Upper lobe of left lung (tissue), 4 donors: ENCODE measurements at regions not wholly inside any gene's neighbourhood (a gene's known extent, or its start where the extent isn't known, plus 50 kb on each side); places are given as distances from the start of the nearest gene placed in this dataset.

Source experiments
- POLR2A ChIP-seq, 4 donors: fragments of 450-650 bp; IDR thresholded peaks; one replicate each; pipeline ENCODE4 v1.5.1; 2016 to 2017; ENCODE audit warnings: antibody characterized with exemption in 4 of 4, mild to moderate bottlenecking in 2 of 4
- TF ChIP-seq, protein P1 (sequence below), 6 experiments: fragments of 450-650 bp in 4 of 6; fragments of 200-600 bp in 2 of 6; sonication (generic) in 2 of 6; IDR thresholded peaks; one replicate each; pipeline ENCODE4 v1.5.1; 2016 to 2019; ENCODE audit warnings: antibody characterized with exemption in 6 of 6

DNA sequence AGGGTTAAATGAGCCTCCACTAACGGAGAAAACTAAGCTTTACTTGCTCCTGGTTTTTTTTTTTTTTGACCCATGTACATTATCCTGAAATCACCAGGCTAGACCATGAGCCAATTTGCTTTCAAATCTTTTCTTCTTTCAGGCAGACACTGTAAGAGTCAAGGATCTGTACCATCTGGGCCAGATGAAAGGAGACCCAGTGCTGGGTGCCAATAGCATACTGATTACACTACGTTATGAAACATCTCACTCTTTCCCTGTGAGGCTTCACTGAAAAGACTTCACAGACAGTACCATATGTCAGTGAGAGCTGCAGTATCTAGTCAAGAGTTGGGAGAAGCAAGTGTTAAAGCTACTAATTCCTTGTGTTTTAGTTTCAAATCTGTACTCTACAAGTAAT is 161.2 kb upstream of the PTPRD start:
- TF ChIP-seq, protein P1, sequence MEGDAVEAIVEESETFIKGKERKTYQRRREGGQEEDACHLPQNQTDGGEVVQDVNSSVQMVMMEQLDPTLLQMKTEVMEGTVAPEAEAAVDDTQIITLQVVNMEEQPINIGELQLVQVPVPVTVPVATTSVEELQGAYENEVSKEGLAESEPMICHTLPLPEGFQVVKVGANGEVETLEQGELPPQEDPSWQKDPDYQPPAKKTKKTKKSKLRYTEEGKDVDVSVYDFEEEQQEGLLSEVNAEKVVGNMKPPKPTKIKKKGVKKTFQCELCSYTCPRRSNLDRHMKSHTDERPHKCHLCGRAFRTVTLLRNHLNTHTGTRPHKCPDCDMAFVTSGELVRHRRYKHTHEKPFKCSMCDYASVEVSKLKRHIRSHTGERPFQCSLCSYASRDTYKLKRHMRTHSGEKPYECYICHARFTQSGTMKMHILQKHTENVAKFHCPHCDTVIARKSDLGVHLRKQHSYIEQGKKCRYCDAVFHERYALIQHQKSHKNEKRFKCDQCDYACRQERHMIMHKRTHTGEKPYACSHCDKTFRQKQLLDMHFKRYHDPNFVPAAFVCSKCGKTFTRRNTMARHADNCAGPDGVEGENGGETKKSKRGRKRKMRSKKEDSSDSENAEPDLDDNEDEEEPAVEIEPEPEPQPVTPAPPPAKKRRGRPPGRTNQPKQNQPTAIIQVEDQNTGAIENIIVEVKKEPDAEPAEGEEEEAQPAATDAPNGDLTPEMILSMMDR (IDR thresholded peaks at IDR 0.05), result no peak
- TF ChIP-seq POLR2A (IDR thresholded peaks at IDR 0.05), result no peak
